LNCAP (cell line): ENCODE measurements at regions not wholly inside any gene's neighbourhood (a gene's known extent, or its start where the extent isn't known, plus 50 kb on each side); places are given as distances from the start of the nearest gene placed in this dataset.

Experiments
- CTCF ChIP-seq: fragments of 450-650 bp; IDR thresholded peaks from 2 replicates; pipeline ENCODE4 v1.5.1; 2017; ENCODE audit warnings: mild to moderate bottlenecking

DNA sequence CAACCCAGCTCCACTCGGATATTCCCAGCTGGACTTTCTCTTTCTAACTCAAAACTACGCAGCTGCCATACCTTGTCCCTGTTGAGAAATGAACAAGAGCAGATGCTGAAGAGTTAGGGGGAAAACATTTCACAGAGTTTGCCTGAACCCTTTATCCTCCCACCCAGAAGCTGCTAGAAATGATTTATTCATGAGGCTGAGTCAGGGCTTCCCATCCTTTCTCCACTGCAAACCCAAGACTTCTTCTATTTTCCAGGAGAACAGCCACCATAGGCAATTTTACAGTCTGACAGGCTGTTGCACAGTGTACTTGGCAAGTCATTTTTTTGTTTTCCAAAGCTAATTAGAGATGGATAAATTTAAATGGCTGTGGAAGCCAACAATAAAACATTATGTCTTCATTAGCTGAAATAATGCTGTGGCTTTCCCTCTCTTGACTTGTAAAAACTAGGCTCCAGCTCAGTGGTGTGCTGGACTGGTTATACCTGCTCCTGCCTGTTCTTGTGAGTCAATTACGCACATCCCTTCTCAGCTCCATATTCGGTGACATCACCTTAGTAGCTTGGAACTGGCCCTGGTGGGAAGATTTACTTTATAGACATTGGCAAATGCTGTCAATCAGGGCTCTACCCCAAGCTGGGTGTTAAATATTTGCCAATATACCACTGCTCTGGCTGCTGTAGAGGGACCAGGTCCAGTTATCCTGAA, 71.9 kb downstream of the KIF4B start:
- TF ChIP-seq CTCF = no peak

DNA sequence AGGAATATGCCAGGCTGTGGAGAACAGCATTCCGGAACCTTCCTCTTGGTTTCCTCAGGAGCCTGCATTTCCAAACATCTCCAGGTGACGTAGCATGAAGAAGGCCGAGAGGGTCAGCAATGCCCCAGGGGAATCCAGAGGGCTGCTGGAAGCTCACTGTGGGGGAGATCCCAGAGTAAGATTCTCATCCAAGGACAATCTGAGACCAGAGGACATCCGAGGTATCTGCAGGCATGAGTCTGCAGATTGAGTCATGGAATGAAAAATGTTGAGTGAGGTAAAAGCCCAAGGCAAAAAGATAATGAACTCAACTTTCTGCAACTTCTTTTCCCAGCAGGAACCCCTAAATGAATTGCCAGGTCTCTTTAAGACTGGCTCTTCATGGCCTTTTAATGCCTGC, 73.5 kb downstream of the KIF4B start:
- TF ChIP-seq CTCF = no peak

DNA sequence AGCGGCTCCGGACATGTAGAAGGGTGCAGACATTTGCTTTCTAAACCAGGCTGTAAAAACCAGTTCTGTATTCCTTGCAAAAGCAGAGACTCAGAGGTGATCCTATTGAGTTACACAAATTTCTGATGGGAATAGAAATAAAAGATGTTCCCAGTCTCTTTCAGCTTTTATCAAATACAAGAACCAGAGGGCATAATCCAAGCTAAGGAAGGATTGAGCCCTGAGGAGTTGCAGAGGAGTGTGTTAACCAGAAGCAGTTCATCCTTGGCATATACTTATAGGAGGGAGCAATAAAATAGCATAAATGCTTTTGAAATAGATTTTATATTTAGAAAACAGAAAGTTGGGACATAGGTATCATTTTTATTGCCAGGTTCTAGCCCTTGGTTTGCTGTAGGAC, 75.3 kb downstream of the KIF4B start:
- TF ChIP-seq CTCF = no peak

- no peak for TF ChIP-seq CTCF
Measured at GRCh38 chr5:155089643-155090042, 76.1 kb downstream of the KIF4B start.

DNA sequence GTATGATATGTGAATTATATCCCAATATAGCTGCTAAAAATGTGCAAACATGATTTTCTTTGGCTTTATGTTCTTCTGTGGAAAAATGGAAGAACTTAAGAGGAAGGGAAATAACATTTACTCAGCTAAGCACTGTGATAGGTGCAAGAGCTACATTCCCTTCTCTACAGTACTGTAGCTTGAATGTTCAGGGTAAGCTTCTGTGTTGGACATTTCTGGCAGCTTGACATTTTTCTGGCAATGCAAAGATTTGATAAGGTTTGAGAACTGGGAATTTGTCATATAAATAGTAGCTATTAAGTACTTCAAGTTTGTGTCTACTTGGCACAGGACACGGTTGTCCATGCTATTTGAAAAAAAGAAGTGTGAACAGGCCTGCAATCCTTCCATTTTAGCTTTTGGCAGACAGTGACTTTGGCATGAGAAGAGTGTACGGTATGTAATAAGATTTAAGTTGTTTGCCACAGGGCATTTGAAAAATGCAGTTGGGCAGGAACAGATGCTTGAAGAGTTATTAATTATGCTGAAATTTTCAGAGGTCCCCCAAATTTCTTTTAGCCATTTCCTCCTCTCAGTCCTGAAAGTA, 77.6 kb downstream of the KIF4B start:
- TF ChIP-seq CTCF = no peak

DNA sequence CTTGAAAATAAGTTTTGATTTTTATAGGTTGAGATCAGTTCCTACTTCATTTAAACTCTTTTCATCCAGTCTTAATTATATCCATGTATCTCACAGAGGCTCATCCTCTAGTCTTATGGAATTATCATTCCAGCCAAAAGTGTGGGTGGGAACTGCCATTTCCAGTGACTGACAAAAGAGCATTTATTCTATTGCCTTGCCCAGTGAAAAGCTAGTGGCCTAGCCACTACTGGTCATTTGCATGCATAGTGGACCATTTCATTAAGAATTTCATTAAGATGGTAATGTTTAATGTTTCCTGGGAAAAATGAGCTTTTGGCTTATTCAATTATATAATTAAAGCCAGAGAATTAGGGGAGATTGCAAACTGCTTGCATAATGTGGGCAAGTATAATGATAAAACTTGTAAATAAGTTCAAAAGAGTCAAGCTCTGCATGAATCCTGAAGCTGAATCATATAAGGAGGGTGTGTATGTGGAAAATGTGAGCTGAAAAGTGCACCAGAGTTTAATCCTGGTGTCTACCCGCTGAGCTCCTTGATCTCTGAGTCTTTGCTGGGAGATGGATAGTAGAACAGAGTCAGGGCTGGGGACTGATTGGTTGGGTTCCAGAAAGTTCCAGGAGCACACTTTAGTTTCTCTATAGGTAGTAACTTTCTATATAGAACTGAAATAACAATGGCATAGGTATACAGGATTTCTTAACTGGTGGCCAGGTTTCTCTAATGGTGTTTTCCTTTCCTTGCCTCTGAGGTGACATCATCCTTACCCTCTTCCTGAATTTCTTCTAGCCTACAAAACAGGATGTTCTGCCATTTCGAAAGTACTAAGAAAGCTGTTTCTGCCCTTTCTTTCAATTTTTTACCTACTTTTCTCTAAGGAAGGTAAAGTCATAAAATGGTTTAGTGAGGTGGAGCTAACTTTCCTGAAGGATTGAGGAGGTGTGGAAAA, 78.5 kb downstream of the KIF4B start:
- TF ChIP-seq CTCF = no peak

DNA sequence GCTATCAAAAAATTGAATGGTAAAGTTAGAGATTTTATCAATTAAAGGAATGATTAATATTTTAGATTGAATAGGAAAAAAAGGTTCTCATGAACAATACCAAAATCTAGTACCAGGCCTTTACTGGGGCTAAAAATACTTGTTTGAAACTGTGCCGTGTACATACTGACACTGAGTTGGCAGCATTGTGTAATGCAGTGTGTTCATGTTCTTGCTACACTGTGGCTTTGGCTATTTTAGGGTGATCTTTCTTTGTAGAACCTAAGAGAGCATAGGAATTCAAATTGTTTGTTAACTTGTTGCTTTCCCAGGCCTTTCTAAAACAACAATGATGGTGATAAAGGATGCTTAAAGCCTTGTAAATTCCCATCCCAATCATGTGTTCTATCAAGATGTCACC, 80.9 kb downstream of the KIF4B start:
- no peak for TF ChIP-seq CTCF
